Loucy (cell line): ENCODE measurements at regions not wholly inside any gene's neighbourhood (a gene's known extent, or its start where the extent isn't known, plus 50 kb on each side); places are given as distances from the start of the nearest gene placed in this dataset.

Experiments
- CTCF ChIP-seq: fragments of 200-600 bp; sonication (generic); conservative IDR thresholded peaks from 2 replicates; pipeline ENCODE4 v1.5.1; 2014; ENCODE audit warnings: mild to moderate bottlenecking, antibody characterized with exemption, low read length
- EZH2phosphoT487 ChIP-seq: fragments of 200-600 bp; IDR thresholded peaks from 2 replicates; pipeline ENCODE4 v1.6.1; 2018; ENCODE audit warnings: antibody characterized with exemption, mild to moderate bottlenecking, moderate library complexity, borderline replicate concordance

GRCh38 chr6:91678679-91679446 lies 1092.0 kb upstream of the MAP3K7 start:
- TF ChIP-seq CTCF, result no peak
- no peak for TF ChIP-seq EZH2phosphoT487
